ENCODE measurements at regions not wholly inside any gene's neighbourhood (a gene's known extent, or its start where the extent isn't known, plus 50 kb on each side); places are given as distances from the start of the nearest gene placed in this dataset.

DNA sequence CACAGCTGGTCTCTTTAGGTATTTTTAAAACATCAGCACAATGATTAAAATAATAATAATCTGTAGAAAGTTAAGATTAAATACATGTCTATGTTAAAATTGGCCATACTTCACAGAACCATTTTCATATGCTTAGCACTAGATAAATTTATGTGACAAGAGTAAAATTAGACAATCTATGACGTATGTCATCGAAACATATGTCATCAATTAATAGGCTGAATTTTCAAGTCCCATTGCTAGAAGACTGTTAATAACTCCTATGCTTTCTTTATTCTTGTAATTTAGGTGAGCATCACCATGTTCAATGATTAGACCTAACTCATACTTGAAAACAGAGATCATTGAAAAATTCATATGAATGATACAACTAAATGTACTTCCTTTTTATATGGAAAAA is 593.3 kb upstream of the KCNMB2 start:
- Histone ChIP-seq H3K4me1 (replicated peaks in 1 of 4; ENCODE audit: control insufficient read depth in 3 of 4, insufficient read depth in 4 of 4, low read length in 3 of 4) (0 out of 7 replicates have a peak, but pooled peaks cover 0 to 3% (median 0%) of the 10 kb centered on the region in 4 experiments), H2BK20ac (ENCODE audit: low read length) (no peak overlapping the region), H2BK5ac (ENCODE audit: low read depth, low read length) (no peak overlapping the region), H3K4me2 (ENCODE audit: insufficient read depth in 1 of 2, low read depth in 2 of 2, low read length in 2 of 2) (no peak overlapping the region), H2BK12ac (ENCODE audit: low read depth, low read length) (no peak overlapping the region), H2AFZ (ENCODE audit: low read length) (no peak overlapping the region), H3K9me3 (ENCODE audit: insufficient read depth in 2 of 2, low read depth in 1 of 2, low read length in 1 of 2) (no peaks in the 10 kb centered on the region), H3K79me2 (ENCODE audit: control insufficient read depth in 1 of 2, insufficient read depth in 2 of 2, low read length in 2 of 2) (no peaks in the 10 kb centered on the region), H3K36me3 (ENCODE audit: control insufficient read depth in 2 of 4, insufficient read depth in 4 of 4, low read length in 3 of 4) (no peaks in the 10 kb centered on the region), H4K20me1 (replicated peaks in 1 of 2; ENCODE audit: control insufficient read depth in 1 of 2, insufficient read depth in 2 of 2, low read length in 2 of 2) (no peaks in the 10 kb centered on the region), H4K5ac (ENCODE audit: insufficient read length, low read depth, low read length) (no peak overlapping the region), H3K4ac (replicated peaks; ENCODE audit: insufficient read length, low read depth, low read length) (no peak overlapping the region), H3K79me1 (ENCODE audit: low read depth, low read length) (no peaks in the 10 kb centered on the region), H2BK120ac (replicated peaks; ENCODE audit: low read depth, low read length) (no peak overlapping the region), H3K27me3 (replicated peaks in 1 of 4; ENCODE audit: control insufficient read depth in 3 of 4, extremely low read depth in 1 of 4, insufficient read depth in 3 of 4, low read length in 3 of 4) (no peaks in the 10 kb centered on the region), H3K23ac (ENCODE audit: insufficient read length) (no peak overlapping the region), H3K27ac (ENCODE audit: low read depth, low read length) (no peak overlapping the region), H3K23me2 (ENCODE audit: low read depth, low read length) (no peaks in the 10 kb centered on the region), H2BK15ac (ENCODE audit: low read length) (no peak overlapping the region), H3K18ac (ENCODE audit: extremely low read depth, low read length) (no peak overlapping the region), H2AK5ac (ENCODE audit: low read depth, low read length) (no peak overlapping the region), H3K56ac (replicated peaks; ENCODE audit: insufficient read length, low read depth, low read length) (no peak overlapping the region), H3K14ac (ENCODE audit: insufficient read length) (no peak overlapping the region), H3K4me3 (ENCODE audit: extremely low read depth in 1 of 4, insufficient read depth in 2 of 4, low read depth in 3 of 4, low read length in 4 of 4) (no peak overlapping the region), H4K8ac (ENCODE audit: extremely low read depth, insufficient read depth, low read length) (no peak overlapping the region), H4K91ac (replicated peaks; ENCODE audit: insufficient read length, low read length) (no peak overlapping the region), H3K9ac (replicated peaks in 1 of 4; ENCODE audit: extremely low read depth in 1 of 4, low read depth in 3 of 4, low read length in 3 of 4) (no peak overlapping the region)
- ChIA-PET POLR2A (ENCODE audit: partially characterized antibody) (no interaction called here), CTCF (ENCODE audit: partially characterized antibody) (no interaction called here)
- FAIRE-seq, result no peak
- WGBS, 2 experiments (ENCODE audit: extremely low coverage in 1 of 2, insufficient coverage in 1 of 2, insufficient read length in 1 of 2, insufficient replicate concordance in 2 of 2, low coverage in 1 of 2, low lambda C conversion rate in 2 of 2, missing lambda C conversion rate in 1 of 2), result 96% methylated on average over 2 of the region's 2 CpGs; no CpG with 5 or more reads in 1 of the 2 experiments
- DNase-seq (ENCODE audit: low read depth in 1 of 2, low spot score in 2 of 2), result no peak
- TF ChIP-seq TCF12 (IDR thresholded peaks at IDR 0.05; ENCODE audit: low read depth, low read length) (no peak), ASH2L (IDR thresholded peaks at IDR 0.05; ENCODE audit: low read length) (no peak), HDAC6 (IDR thresholded peaks at IDR 0.05; ENCODE audit: low read depth, low read length) (no peak), SP2 (IDR thresholded peaks at IDR 0.05; ENCODE audit: low read length) (no peak), TAF7 (optimal IDR thresholded peaks at IDR 0.05; ENCODE audit: borderline replicate concordance, low read depth, low read length) (no peak), RBBP5 (IDR thresholded peaks at IDR 0.05; ENCODE audit: borderline replicate concordance, low read depth, low read length) (no peak), POU5F1 (IDR thresholded peaks at IDR 0.05; ENCODE audit: low read depth, low read length) (no peak), RXRA (IDR thresholded peaks at IDR 0.05; ENCODE audit: insufficient read depth, low read depth, low read length) (no peak), JUN (IDR thresholded peaks at IDR 0.05; ENCODE audit: low read depth, low read length) (no peak), GABPA (IDR thresholded peaks at IDR 0.05; ENCODE audit: borderline replicate concordance, insufficient read depth, low read length) (no peak), NANOG (IDR thresholded peaks at IDR 0.05; ENCODE audit: insufficient read depth, low read depth, low read length, poor library complexity, severe bottlenecking) (no peak), EP300 (IDR thresholded peaks at IDR 0.05; ENCODE audit: borderline replicate concordance in 1 of 2, low read depth in 2 of 2, low read length in 2 of 2) (no peak)
- TF ChIP-seq, protein P1, sequence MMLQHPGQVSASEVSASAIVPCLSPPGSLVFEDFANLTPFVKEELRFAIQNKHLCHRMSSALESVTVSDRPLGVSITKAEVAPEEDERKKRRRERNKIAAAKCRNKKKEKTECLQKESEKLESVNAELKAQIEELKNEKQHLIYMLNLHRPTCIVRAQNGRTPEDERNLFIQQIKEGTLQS (IDR thresholded peaks at IDR 0.05; ENCODE audit: insufficient read depth, low read depth, low read length), result no peak
- TF ChIP-seq, protein P2, sequence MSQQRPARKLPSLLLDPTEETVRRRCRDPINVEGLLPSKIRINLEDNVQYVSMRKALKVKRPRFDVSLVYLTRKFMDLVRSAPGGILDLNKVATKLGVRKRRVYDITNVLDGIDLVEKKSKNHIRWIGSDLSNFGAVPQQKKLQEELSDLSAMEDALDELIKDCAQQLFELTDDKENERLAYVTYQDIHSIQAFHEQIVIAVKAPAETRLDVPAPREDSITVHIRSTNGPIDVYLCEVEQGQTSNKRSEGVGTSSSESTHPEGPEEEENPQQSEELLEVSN (IDR thresholded peaks at IDR 0.05), result no peak
